NT2/D1 (cell line): ENCODE measurements at regions not wholly inside any gene's neighbourhood (a gene's known extent, or its start where the extent isn't known, plus 50 kb on each side); places are given as distances from the start of the nearest gene placed in this dataset.

Source experiments
- DNase-seq: peaks from one replicate; pipeline ENCODE4 v3.0.0-alpha.2; 2011; ENCODE audit warnings: low read depth, low spot score
- H3K27me3 ChIP-seq: 2 replicates; pipeline ENCODE4 v1.6.0; 2011; ENCODE audit warnings: mild to moderate bottlenecking; ENCODE audit not compliant: insufficient read length, insufficient read depth
- H3K36me3 ChIP-seq: 2 replicates; pipeline ENCODE4 v1.6.1; 2011; ENCODE audit warnings: mild to moderate bottlenecking, low read length, mixed read lengths; ENCODE audit not compliant: insufficient read depth, insufficient read length
- H3K4me1 ChIP-seq: 2 replicates; pipeline ENCODE4 v1.5.1; 2011; ENCODE audit not compliant: insufficient read depth, insufficient read length
- H3K4me3 ChIP-seq: 2 replicates; pipeline ENCODE4 v1.5.1; 2011; ENCODE audit warnings: low read depth; ENCODE audit not compliant: insufficient read length
- H3K9ac ChIP-seq: 2 replicates; pipeline ENCODE4 v1.6.0; 2011; ENCODE audit warnings: low read depth; ENCODE audit not compliant: insufficient read length
- H3K9me3 ChIP-seq: 2 replicates; pipeline ENCODE4 v1.5.1; 2011; ENCODE audit warnings: mild to moderate bottlenecking, low read length; ENCODE audit not compliant: insufficient read depth
- SUZ12 ChIP-seq: IDR thresholded peaks from 2 replicates; pipeline ENCODE4 v1.6.1; 2011; ENCODE audit not compliant: insufficient read length, insufficient read depth; ENCODE audit errors: extremely low read depth
- YY1 ChIP-seq: IDR thresholded peaks from 2 replicates; pipeline ENCODE4 v1.6.1; 2011; ENCODE audit not compliant: insufficient read length, insufficient read depth
- ZNF274 ChIP-seq: IDR thresholded peaks from 2 replicates; pipeline ENCODE4 v1.6.1; 2011; ENCODE audit warnings: mild to moderate bottlenecking, low read depth, low read length

DNA sequence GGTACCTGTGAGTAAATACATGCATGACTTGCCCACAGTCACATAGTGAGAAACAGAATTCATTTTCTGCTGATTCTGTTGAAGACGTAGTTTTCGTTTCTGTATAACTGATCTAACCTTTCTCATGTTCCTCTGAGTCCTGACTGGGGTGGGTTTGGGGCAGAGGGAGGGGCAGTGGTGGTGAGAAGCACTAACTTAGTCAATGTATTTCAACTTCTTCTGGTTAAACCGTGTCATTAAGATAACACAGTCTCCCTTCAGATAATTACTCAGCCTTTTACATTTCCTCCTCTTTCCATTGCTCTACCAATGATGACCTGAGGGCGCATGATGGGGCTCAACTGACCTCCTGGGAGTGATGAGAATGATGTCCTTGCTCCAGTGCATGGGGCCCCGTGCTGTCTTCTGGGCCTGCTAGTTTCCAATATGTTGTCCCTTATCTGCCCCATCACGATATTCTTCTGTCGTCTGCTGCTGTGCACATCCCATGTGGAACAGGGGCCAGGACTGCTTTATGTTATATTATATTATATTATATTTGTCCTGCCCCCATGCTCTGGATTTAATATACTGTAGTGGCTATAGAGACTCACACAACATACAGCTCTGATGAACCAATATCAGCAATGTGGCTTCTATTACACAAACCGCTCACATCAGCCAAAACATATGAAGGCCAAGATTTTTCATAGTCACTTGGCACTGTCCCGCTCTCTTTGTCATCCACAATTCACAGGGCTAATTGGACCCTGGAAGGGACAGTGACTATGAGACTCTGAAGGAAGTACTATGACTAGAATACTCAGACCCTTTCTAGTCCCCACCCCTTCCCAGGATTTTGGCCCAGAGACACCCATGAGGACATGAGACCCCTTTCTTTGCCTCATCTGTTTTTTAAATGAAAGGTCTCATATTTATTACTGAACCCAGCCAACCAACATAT, 407.1 kb upstream of the MCTP2 start:
- TF ChIP-seq ZNF274 (no peak), SUZ12 (no peak), YY1 (no peak)
- no peak overlapping the region for H3K9ac ChIP-seq
- H3K36me3 ChIP-seq = no peaks in the 10 kb centered on the region
- peaks cover 24% of the 10 kb centered on the region for H3K27me3 ChIP-seq
- H3K4me3 ChIP-seq = no peak overlapping the region
- peaks cover 3% of the 10 kb centered on the region for H3K4me1 ChIP-seq
- DNase-seq = no peak
- no peaks in the 10 kb centered on the region for H3K9me3 ChIP-seq

DNA sequence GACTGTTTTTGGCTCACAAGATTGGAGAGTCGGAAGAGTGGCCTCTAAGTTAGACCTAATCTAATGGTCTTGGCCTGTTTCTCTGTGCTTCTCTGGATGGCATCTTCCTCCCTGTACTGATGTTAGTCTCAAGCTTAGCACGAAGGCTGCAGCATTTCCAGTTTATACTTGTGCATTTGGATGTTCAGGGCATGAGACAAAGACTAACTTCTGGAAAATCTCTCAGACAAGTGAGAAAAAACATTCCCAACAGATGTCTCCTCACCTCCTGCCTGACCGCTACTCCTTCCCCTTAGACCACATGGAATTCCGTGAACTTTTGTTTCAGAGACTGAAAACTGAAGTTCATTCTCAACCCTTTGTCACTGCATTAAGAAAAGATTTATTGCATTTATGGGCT, 410.8 kb upstream of the MCTP2 start:
- no peak for TF ChIP-seq ZNF274
- no peak for TF ChIP-seq SUZ12
- TF ChIP-seq YY1 = no peak
- no peak for DNase-seq
- H3K9me3 ChIP-seq = no peaks in the 10 kb centered on the region
- H3K27me3 ChIP-seq = peaks cover 3% of the 10 kb centered on the region
- H3K4me1 ChIP-seq = no peaks in the 10 kb centered on the region
- H3K4me3 ChIP-seq = no peak overlapping the region
- H3K36me3 ChIP-seq = no peaks in the 10 kb centered on the region
- no peak overlapping the region for H3K9ac ChIP-seq

DNA sequence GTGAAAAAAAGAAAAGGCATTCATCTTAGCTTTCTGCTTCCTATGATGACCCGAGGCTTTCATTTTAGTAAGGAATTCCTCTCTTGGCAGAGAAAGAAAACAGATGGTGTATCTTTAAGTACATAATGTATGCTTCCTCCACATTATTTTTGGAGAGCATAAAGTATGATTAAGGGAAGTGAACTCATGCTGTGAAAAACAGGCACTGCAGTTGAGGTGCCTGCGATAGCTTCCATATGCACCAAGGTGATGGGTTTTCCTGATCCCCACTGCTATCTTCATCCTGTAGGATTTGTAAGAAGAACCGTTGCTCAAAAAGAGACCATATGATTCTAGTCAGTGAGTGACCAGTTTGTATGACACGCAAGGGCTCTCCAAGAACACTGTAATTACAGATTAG, 411.5 kb upstream of the MCTP2 start:
- H3K9me3 ChIP-seq = no peaks in the 10 kb centered on the region
- H3K27me3 ChIP-seq = no peaks in the 10 kb centered on the region
- H3K4me1 ChIP-seq = no peaks in the 10 kb centered on the region
- no peak overlapping the region for H3K4me3 ChIP-seq
- TF ChIP-seq ZNF274 = no peak
- TF ChIP-seq YY1 = no peak
- TF ChIP-seq SUZ12 = no peak
- no peak overlapping the region for H3K9ac ChIP-seq
- no peaks in the 10 kb centered on the region for H3K36me3 ChIP-seq
- no peak for DNase-seq

DNA sequence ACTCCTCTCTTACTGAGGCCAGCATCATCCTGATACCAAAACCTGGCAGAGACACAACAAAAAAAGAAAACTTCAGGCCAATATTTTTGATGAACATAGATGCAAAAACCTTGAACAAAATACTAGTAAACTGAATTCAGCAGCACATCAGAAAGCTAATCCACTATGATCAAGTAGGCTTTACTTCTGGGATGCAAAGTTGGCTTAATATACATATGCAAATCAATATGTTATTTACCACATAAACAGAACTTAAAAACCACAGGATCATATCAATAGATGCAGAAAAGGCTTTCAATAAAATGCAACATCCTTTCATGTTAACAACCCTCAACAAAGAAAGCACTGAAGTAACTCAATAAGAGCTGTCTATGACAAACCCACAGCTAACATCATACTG, 414.5 kb upstream of the MCTP2 start:
- DNase-seq = no peak
- Histone ChIP-seq H3K9ac (no peak overlapping the region), H3K4me1 (no peaks in the 10 kb centered on the region), H3K27me3 (no peaks in the 10 kb centered on the region), H3K4me3 (no peak overlapping the region), H3K9me3 (no peaks in the 10 kb centered on the region), H3K36me3 (no peaks in the 10 kb centered on the region)
- TF ChIP-seq ZNF274 (no peak), YY1 (no peak), SUZ12 (no peak)

DNA sequence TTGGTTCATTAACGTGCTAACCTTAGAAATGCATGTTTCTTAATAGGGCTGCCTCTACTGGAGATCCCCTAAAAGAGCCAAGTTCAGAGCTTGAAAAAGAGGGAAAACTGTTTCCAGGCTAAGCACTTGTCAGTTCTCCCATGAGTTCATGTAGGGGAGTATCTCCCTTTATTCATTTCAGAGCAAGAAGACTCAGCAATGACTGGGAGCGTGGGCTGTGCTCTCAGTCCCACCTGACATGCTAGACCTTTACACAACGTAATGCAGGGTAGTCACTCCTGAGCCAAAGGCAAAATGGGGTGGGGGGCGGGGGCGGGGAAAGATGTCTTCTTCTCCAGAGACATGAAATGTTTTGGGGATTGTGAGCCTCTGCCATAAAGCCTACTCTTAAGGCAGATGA, 420.1 kb upstream of the MCTP2 start:
- Histone ChIP-seq H3K4me3 (no peak overlapping the region), H3K9ac (no peak overlapping the region), H3K9me3 (no peaks in the 10 kb centered on the region), H3K27me3 (no peaks in the 10 kb centered on the region), H3K4me1 (no peaks in the 10 kb centered on the region), H3K36me3 (no peaks in the 10 kb centered on the region)
- no peak for DNase-seq
- no peak for TF ChIP-seq SUZ12
- no peak for TF ChIP-seq YY1
- TF ChIP-seq ZNF274 = no peak

DNA sequence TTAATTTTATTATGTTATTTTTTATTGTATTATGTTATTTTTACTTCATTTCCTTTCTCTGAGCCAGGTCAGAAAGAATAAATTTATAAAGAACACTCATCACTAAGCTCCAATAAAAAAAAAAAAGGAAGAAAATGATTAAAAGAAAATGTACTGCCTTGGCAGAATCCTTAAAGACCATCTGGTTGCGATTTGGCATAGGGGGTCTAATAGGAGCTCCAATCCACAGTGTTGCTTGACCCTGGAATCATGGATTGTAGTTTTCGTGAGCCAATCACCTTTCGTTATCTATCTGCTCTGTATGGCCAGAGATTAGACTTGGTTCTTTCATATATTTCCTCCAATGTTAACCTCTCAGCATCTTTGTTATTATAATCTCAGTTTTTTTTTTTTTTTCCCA, 421.8 kb upstream of the MCTP2 start:
- no peaks in the 10 kb centered on the region for H3K27me3 ChIP-seq
- H3K4me1 ChIP-seq = no peaks in the 10 kb centered on the region
- no peak for DNase-seq
- no peak overlapping the region for H3K4me3 ChIP-seq
- no peaks in the 10 kb centered on the region for H3K9me3 ChIP-seq
- no peak overlapping the region for H3K9ac ChIP-seq
- H3K36me3 ChIP-seq = no peaks in the 10 kb centered on the region
- no peak for TF ChIP-seq ZNF274
- no peak for TF ChIP-seq YY1
- TF ChIP-seq SUZ12 = no peak

DNA sequence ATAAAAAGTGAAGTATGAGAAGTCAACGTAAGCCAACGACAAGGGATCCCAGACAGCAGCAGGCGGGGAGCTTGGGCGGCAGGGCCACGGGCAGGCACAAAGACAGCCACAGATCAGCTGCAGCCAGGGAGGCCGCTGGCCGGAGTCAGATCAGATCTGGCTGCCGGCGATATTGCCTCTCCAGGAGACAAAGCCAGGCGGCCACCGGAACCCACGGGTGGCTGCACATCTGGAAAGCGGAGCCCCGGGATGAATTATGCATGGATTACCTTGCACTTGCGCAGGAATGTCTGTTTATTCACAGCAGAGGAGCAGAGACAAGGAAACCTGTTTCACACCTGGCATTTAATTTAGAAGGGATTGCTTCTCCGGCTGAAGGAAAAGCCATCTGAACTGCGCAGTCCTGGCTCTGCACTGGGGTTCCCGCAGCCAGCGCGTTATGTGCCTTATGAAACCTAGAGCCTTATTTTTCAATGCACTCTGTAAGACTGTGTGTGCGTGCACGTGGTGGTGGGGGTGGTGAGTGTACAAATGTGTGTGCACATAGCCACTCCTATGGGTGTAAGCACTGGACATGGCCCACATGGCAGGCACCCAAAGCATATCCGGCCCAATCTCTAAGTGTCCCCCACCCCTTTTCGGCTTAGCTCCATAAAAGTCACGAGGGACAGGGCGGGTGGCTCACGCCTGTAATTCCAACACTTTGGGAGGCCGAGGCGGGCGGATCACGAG, 427.8 kb upstream of the MCTP2 start:
- no peak for DNase-seq
- Histone ChIP-seq H3K27me3 (no peaks in the 10 kb centered on the region), H3K9ac (no peak overlapping the region), H3K9me3 (no peaks in the 10 kb centered on the region), H3K4me3 (no peak overlapping the region), H3K36me3 (no peaks in the 10 kb centered on the region), H3K4me1 (no peaks in the 10 kb centered on the region)
- TF ChIP-seq YY1 (no peak), ZNF274 (no peak), SUZ12 (no peak)
